ENCODE measurements at regions not wholly inside any gene's neighbourhood (a gene's known extent, or its start where the extent isn't known, plus 50 kb on each side); places are given as distances from the start of the nearest gene placed in this dataset.

DNA sequence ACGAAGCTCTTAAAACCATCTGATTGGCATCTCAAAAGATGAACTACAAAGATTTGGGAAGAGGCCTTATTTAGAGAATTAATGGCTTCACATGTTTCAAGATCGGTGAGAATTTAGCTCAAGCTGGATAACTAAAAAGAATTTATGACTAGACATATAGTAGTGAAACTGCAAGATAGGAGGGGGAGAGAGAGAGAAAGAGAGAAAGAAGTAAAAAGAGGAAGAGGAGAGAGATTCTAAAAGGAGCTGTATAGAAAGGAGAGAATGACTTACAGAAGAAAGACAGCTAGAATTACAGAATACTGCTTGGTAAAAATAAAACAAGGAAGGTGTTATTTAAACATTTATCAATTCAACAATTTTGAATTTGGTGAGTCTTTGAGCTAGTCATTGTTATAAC is 592.3 kb downstream of the SH2D4B start:
- TF ChIP-seq SIN3A (IDR thresholded peaks at IDR 0.05; ENCODE audit: borderline replicate concordance, insufficient read depth, low read depth, low read length) (no peak), POLR2AphosphoS5 (IDR thresholded peaks at IDR 0.05; ENCODE audit: low read depth, low read length) (no peak), TCF7L2 (IDR thresholded peaks at IDR 0.05; ENCODE audit: low read depth, low read length) (no peak)
- TF ChIP-seq, protein P1, sequence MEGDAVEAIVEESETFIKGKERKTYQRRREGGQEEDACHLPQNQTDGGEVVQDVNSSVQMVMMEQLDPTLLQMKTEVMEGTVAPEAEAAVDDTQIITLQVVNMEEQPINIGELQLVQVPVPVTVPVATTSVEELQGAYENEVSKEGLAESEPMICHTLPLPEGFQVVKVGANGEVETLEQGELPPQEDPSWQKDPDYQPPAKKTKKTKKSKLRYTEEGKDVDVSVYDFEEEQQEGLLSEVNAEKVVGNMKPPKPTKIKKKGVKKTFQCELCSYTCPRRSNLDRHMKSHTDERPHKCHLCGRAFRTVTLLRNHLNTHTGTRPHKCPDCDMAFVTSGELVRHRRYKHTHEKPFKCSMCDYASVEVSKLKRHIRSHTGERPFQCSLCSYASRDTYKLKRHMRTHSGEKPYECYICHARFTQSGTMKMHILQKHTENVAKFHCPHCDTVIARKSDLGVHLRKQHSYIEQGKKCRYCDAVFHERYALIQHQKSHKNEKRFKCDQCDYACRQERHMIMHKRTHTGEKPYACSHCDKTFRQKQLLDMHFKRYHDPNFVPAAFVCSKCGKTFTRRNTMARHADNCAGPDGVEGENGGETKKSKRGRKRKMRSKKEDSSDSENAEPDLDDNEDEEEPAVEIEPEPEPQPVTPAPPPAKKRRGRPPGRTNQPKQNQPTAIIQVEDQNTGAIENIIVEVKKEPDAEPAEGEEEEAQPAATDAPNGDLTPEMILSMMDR (IDR thresholded peaks at IDR 0.05) = no peak
- TF ChIP-seq, protein P2, sequence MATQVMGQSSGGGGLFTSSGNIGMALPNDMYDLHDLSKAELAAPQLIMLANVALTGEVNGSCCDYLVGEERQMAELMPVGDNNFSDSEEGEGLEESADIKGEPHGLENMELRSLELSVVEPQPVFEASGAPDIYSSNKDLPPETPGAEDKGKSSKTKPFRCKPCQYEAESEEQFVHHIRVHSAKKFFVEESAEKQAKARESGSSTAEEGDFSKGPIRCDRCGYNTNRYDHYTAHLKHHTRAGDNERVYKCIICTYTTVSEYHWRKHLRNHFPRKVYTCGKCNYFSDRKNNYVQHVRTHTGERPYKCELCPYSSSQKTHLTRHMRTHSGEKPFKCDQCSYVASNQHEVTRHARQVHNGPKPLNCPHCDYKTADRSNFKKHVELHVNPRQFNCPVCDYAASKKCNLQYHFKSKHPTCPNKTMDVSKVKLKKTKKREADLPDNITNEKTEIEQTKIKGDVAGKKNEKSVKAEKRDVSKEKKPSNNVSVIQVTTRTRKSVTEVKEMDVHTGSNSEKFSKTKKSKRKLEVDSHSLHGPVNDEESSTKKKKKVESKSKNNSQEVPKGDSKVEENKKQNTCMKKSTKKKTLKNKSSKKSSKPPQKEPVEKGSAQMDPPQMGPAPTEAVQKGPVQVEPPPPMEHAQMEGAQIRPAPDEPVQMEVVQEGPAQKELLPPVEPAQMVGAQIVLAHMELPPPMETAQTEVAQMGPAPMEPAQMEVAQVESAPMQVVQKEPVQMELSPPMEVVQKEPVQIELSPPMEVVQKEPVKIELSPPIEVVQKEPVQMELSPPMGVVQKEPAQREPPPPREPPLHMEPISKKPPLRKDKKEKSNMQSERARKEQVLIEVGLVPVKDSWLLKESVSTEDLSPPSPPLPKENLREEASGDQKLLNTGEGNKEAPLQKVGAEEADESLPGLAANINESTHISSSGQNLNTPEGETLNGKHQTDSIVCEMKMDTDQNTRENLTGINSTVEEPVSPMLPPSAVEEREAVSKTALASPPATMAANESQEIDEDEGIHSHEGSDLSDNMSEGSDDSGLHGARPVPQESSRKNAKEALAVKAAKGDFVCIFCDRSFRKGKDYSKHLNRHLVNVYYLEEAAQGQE (IDR thresholded peaks at IDR 0.05; ENCODE audit: insufficient read depth in 1 of 2, low read depth in 2 of 2, low read length in 1 of 2) = no peak
- Histone ChIP-seq H3K27ac (ENCODE audit: low read length) (no peak overlapping the region), H3K9me3 (ENCODE audit: control insufficient read depth, insufficient read depth, low read depth, low read length) (no peaks in the 10 kb centered on the region), H3K36me3 (ENCODE audit: control insufficient read depth, insufficient read depth, low read length) (no peaks in the 10 kb centered on the region), H3K27me3 (ENCODE audit: control insufficient read depth, insufficient read depth, low read length) (no peaks in the 10 kb centered on the region), H3K4me1 (ENCODE audit: control insufficient read depth, insufficient read depth, low read length) (no peaks in the 10 kb centered on the region), H3K4me3 (ENCODE audit: low read depth in 2 of 2, low read length in 2 of 2) (no peak overlapping the region)
- intact Hi-C loops (cut with micrococcal nuclease; ENCODE audit: unreplicated experiment) = no loop called here
- POLR2A ChIA-PET = no interaction called here
- in situ Hi-C loops (cut with HindIII; ENCODE audit: low pct_unique_long_range_greater_than_20kb, low sequenced_read_pairs) = no loop called here
- DNase-seq (ENCODE audit: low read depth, low spot score) (no peak), ATAC-seq (no peak)
- CTCF ChIA-PET = no interaction called here
- no TSS peak for BruUV-seq (replicated peaks)

DNA sequence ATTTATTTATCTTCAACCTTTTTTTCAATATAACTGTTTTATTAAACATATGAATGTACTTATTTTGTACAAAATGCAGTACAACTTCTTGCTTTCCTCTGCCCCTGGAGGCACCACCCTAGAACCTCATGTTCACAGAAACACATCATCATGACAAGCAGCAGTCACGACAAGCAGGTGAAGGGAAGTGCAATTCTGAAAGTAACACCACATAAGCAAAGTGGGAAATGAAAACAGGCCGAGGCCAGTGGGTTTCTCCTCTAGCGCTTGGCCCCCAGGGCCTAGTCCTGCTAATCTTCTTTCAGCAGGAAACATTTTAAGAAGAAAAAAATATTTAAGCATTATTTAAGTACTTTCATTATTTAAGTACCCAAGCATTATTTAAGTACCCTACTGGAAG is 598.1 kb downstream of the SH2D4B start:
- H3K9me3 ChIP-seq (ENCODE audit: control insufficient read depth, insufficient read depth, low read depth, low read length) = no peaks in the 10 kb centered on the region
- in situ Hi-C loops (cut with HindIII; ENCODE audit: low pct_unique_long_range_greater_than_20kb, low sequenced_read_pairs) (no loop called here), intact Hi-C loops (cut with micrococcal nuclease; ENCODE audit: unreplicated experiment) (no loop called here)
- POLR2A ChIA-PET = no interaction called here
- CTCF ChIA-PET = no interaction called here
- TF ChIP-seq, protein P2 (IDR thresholded peaks at IDR 0.05; ENCODE audit: insufficient read depth in 1 of 2, low read depth in 2 of 2, low read length in 1 of 2) = no peak
- no peak for TF ChIP-seq TCF7L2 (IDR thresholded peaks at IDR 0.05; ENCODE audit: low read depth, low read length)
- no peak for TF ChIP-seq POLR2AphosphoS5 (IDR thresholded peaks at IDR 0.05; ENCODE audit: low read depth, low read length)
- TF ChIP-seq, protein P1 (IDR thresholded peaks at IDR 0.05) = no peak
- no peak for TF ChIP-seq SIN3A (IDR thresholded peaks at IDR 0.05; ENCODE audit: borderline replicate concordance, insufficient read depth, low read depth, low read length)
- H3K4me3 ChIP-seq (ENCODE audit: low read depth in 2 of 2, low read length in 2 of 2) = no peak overlapping the region
- no peaks in the 10 kb centered on the region for H3K27me3 ChIP-seq (ENCODE audit: control insufficient read depth, insufficient read depth, low read length)
- H3K36me3 ChIP-seq (ENCODE audit: control insufficient read depth, insufficient read depth, low read length) = no peaks in the 10 kb centered on the region
- H3K4me1 ChIP-seq (ENCODE audit: control insufficient read depth, insufficient read depth, low read length) = no peaks in the 10 kb centered on the region
- no TSS peak for BruUV-seq (replicated peaks)
- H3K27ac ChIP-seq (ENCODE audit: low read length) = no peak overlapping the region
- DNase-seq (ENCODE audit: low read depth, low spot score) (no peak), ATAC-seq (no peak)

Data from Panc1 (cell line).